ENCODE measurements at regions not wholly inside any gene's neighbourhood (a gene's known extent, or its start where the extent isn't known, plus 50 kb on each side); places are given as distances from the start of the nearest gene placed in this dataset.
"Not testable (repeated sequence)": the region's sequence is repeated elsewhere in the genome, so short reads cannot be mapped to it uniquely, and the experiment has no call there.

DNA sequence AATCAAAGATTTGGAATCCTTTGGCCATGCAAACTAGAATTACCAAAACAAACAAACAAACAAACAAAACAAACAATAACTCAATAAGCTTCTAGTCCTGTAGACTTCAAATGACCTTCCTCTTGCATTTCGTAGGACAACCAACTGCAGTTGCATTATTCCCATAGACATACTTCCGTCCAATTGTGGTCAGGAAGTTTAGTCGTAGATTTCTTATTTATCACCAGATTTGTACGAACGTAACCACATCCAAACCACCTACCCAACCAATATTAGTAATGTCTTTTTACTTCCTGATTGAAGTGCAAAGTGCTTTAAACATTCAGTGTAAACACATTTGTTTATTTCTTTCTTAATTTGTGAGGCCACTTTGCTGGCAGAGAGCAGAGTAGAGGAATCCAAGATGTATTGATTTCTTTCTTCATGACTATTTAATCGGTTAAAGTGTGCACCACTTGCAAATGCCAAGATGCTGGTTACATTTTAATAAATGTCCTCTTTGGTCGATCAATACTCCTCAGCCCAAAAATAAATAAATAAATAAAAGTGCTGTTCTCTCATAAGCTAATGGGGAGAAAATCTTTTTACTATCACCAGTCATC, 1745.6 kb upstream of the CELF4 start:
- DNase-seq: no peak
- in situ Hi-C loops (cut with MboI; ENCODE audit: low pct_unique_long_range_greater_than_20kb, low sequenced_read_pairs): no loop called here

DNA sequence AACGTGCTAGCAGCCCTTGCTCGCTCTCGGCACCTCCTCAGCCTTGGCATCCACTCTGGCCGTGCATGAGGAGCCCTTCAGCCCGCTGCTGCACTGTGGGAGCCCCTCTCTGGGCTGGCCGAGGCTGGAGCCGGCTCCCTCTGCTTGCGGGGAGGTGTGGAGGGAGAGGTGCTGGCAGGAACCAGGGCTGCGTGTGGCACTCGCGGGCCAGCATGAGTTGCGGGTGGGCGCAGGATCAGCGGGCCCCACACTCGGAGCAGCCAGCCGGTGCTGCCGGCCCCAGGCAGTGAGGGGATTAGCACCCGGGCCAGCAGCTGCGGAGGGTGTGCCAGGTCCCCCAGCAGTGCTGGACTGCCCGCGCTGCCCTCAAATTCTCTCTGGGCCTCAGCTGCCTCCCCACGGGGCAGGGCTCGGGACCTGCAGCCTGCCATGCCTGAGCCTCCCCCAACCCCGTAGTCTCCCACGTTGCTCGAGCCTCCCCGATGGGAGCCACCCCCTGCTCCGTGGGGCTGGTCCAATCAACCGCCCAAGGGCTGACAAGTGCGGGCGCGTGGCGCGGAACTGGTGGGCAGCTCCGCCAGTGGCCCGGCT, 1743.4 kb upstream of the CELF4 start:
- in situ Hi-C loops (cut with MboI; ENCODE audit: low pct_unique_long_range_greater_than_20kb, low sequenced_read_pairs): not testable (repeated sequence)

DNA sequence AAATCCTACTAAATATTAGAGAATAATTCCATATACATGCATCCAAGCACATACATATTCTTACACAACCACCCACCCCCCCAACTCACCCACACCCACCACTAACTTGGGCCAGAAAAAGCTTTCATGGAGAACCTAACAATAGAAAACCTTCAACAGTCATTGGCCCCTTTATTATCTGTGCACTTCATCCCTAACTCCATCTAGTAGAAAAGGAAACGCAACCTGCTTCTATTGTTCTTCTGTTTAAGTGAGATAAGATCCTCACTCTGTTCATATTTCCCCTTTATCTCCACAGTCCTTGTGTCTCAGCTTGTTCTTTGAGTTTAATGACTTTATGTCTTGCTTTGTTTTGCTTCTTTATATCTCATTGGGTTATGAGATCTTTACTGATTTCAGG, 1740.2 kb upstream of the CELF4 start:
- in situ Hi-C loops (cut with MboI; ENCODE audit: low pct_unique_long_range_greater_than_20kb, low sequenced_read_pairs): no loop called here
- DNase-seq: peak; percentile 88

More for the DNA sequence above, 1743.4 kb upstream of the CELF4 start:
- DNase-seq: not testable (repeated sequence)

DNA sequence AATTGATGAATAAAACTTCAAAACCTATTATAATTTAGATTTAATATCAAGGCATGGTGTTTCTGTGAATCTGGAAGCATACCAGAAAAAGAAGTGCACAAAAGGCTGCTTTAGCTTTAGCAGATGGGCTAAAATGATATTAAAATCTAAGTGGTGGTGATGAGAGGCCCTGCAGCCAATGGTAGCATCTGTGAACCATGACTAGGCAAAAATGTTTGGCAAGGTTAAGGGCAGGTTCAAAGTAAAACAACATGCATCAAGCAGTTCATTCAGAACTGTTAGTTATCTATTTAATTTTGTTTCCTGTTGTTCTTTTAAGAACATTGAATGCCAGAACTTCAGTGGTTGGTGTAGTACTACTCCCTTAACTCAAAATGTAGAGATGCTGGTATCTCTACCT, 1736.9 kb upstream of the CELF4 start:
- no peak for DNase-seq
- in situ Hi-C loops (cut with MboI; ENCODE audit: low pct_unique_long_range_greater_than_20kb, low sequenced_read_pairs): no loop called here

DNA sequence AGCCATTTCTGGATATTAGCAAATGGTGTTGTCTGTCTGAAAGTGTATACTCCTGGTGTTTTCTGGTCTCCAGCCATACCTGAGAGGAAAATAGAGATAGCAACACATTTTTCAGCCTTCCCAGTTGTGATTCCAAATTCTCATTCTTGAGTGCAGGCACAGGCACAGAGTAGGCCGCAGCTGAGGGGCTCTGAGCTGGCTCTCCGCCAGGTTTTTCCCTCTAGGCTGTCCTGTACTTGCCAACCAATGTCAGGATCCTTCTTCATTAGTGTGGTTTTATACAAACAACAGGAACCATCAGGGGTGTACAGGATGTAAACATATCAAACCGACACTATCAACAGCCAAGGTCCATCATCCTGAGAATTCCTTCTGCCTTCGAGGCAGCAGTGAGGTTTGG, 1733.6 kb upstream of the CELF4 start:
- in situ Hi-C loops (cut with MboI; ENCODE audit: low pct_unique_long_range_greater_than_20kb, low sequenced_read_pairs): no loop called here
- no peak for DNase-seq

DNA sequence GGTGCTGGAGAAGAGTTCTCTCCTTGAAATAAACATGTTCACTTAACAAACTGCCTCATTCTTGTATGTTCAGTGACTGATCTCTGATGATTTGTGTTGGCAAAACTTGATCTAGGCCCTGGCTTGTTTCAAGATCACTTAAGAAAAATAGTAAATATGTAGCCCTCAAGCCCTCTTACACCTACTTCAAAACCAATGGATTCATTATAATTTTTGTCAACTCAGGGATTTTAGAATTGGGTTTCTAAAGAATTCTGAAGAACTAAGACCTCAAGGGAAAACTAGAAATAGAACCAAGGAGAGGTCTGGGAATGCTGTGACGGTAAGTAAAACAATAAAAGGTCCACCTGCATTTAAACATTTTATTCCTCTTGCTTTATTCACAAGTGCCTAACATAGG, 1731.6 kb upstream of the CELF4 start:
- in situ Hi-C loops (cut with MboI; ENCODE audit: low pct_unique_long_range_greater_than_20kb, low sequenced_read_pairs): no loop called here
- no peak for DNase-seq

DNA sequence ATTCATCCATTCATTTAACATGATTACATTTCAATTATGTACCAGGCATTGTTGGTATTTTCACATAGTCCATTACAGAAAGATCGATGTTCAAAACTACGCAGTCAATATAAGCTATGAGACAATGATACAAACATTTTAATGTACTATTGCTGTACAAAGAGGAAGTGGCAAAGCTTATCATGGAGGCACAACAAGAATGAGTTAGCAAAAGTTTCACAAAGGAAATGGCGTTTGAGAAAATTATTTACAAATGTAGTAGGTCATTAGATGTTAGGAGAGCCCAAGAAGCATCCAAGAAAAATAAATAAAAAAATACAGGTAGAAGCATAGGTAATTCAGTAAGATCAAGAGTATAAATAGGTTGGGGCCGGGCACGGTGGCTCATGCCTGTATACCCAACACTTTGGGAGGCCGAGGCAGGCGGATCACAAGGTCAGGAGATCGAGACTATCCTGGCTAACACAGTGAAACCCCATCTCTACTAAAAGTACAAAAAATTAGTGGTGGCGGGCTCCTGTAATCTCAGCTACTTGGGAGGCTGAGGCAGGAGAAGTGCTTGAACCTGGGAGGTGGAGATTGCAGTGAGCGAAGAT, 1730.8 kb upstream of the CELF4 start:
- in situ Hi-C loops (cut with MboI; ENCODE audit: low pct_unique_long_range_greater_than_20kb, low sequenced_read_pairs): no loop called here

DNA sequence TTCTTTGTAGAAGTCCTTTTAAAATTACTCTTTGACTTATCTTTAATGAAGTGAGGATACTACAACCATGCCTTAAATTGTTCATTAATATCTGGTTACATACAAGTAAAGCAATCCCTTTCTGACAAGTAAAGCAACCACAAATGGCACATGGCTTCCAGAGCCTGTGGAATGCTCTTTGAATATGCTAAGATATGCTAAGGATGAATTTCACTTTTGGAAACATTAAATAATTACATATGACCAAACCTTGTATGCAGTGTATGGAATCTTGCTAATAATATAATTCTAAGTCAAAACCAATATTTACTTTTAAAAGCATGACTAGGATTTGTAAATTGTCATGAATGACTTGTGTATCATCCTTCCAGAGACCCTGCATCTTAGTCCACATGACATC, 1711.2 kb upstream of the CELF4 start:
- in situ Hi-C loops (cut with MboI; ENCODE audit: low pct_unique_long_range_greater_than_20kb, low sequenced_read_pairs): no loop called here
- DNase-seq: no peak

More for the DNA sequence above, 1730.8 kb upstream of the CELF4 start:
- peak; percentile 53 for DNase-seq

DNA sequence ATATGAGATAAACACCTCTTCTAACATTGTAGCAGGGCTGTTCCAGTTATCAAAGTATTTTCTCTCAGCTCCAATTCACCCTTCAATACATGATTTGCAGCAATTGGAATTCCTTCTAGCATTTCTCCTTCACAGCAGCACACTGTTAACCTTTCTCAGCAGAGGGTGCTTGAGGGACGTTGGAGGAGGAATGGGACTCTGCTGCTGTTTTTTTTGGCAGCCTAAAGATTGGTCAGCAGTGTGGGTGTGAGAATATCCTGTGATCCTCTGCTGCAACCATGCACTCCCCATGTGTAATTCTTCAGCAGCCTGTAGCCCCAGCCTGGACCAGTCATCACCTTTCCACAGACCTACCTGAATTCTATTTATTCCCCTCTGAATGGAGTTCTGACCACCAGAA, 1708.9 kb upstream of the CELF4 start:
- in situ Hi-C loops (cut with MboI; ENCODE audit: low pct_unique_long_range_greater_than_20kb, low sequenced_read_pairs): no loop called here
- DNase-seq: no peak

DNA sequence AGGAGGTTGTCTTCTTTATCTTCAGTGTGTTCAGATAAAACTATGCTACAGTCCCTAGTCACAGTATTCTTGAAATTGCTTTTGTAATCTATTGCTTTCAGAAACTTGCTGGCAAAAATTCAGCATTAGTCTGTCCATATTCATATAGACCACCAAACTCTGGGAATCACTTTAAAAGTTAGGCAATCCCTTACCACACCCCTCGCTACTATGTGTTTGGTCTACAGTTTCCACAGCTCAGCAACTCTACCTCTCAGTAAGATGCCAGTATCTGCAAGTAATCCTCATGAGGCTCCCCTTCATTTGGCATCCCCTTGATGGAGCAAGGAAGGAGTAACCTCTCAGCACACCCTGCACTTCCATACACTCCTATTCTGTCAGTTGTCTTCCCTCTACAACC, 1706.6 kb upstream of the CELF4 start:
- no peak for DNase-seq
- in situ Hi-C loops (cut with MboI; ENCODE audit: low pct_unique_long_range_greater_than_20kb, low sequenced_read_pairs): no loop called here

DNA sequence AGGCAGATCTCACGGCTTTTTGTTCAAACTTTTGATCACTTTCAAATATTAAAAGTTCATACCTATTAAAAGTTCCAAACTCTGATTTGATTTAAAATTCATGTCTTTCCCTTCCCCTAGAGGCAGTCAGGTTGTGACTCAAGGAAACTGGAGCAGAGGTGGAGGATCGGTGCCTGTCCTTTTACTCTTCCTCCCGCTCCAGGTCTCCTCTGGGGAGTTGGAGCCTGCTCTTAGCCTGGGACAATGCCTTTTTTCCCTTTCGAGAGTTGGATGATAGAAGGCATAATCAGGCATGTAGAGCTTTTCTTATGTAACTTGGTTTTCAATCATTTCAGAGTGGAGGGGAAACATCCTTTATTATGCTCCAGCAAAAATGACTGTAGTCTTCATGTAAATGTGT, 1706.1 kb upstream of the CELF4 start:
- DNase-seq: no peak

DNA sequence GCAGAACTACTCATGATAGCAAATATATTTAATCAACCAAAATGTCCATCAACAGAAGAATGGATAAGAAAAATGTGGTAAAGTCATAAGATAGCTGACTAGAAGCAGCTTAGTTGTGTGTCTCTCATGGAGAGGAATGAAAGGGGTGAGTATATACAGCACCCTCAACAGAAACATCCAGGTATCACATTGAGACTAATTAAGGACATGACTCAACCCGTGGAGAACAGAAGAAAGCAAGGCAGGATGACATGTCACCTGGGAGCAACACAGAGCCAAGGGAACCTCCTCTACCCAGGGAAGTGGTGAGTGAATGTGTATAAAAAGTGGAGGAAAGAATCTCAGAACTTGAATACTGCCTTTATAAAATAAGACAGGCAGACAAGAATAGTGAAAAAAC, 1695.0 kb upstream of the CELF4 start:
- in situ Hi-C loops (cut with MboI; ENCODE audit: low pct_unique_long_range_greater_than_20kb, low sequenced_read_pairs): no loop called here
- DNase-seq: no peak

More for the DNA sequence above, 1706.1 kb upstream of the CELF4 start:
- in situ Hi-C loops (cut with MboI; ENCODE audit: low pct_unique_long_range_greater_than_20kb, low sequenced_read_pairs): no loop called here

DNA sequence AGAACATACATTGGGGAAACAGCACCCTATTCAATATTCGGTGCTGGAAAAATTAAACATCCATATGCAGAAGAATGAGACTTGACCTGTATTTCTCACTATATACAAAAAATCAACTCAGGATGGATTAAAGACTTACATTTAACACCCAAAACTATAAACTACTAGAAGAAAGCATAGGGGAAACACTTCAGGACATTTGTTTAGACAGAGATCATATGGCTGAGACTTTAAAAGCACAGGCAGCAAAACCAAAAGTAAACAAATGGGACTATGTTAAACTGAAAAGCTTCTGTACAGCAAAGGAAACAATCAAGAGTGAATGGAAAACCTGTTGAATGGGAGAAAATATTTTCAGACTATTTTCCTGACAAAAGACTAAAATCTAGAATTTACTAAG, 1694.1 kb upstream of the CELF4 start:
- DNase-seq: no peak
- in situ Hi-C loops (cut with MboI; ENCODE audit: low pct_unique_long_range_greater_than_20kb, low sequenced_read_pairs): no loop called here

DNA sequence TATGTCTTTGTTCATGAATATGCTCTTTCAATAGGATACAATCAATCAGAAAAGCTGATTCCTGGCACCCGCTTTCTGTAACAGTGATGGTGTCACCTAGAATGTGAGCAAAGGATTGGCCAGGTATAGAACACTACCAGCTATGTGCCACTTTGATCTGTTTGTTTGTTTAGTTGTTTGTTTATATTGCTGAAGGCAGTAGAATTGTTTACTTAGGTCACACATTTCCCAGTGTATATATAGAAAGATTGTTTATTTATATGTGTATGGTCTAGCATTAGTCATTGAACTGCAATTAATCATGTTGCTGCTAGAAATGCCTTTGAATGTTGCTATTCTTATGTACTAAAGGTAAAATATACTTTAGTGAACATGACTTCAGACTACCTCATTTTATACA, 1678.6 kb upstream of the CELF4 start:
- in situ Hi-C loops (cut with MboI; ENCODE audit: low pct_unique_long_range_greater_than_20kb, low sequenced_read_pairs): no loop called here
- DNase-seq: no peak

DNA sequence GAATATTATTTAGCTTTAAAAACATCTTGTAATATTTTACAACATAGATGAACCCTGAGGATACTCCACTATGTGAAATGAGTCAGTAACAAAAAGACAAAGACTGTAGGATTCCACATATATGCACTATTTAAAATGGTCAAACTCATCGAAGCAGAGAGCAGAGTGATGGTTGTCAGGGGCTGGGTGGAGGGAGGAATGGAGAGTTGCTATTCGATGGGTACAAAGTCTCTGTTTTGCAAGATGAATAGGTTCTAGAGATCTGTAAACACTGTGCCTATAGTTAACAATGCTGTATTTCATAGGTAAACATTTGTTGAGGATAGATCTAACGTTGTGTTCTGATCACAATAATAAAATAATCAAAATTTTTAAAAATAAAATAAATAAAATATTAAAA, 1675.9 kb upstream of the CELF4 start:
- in situ Hi-C loops (cut with MboI; ENCODE audit: low pct_unique_long_range_greater_than_20kb, low sequenced_read_pairs): no loop called here

DNA sequence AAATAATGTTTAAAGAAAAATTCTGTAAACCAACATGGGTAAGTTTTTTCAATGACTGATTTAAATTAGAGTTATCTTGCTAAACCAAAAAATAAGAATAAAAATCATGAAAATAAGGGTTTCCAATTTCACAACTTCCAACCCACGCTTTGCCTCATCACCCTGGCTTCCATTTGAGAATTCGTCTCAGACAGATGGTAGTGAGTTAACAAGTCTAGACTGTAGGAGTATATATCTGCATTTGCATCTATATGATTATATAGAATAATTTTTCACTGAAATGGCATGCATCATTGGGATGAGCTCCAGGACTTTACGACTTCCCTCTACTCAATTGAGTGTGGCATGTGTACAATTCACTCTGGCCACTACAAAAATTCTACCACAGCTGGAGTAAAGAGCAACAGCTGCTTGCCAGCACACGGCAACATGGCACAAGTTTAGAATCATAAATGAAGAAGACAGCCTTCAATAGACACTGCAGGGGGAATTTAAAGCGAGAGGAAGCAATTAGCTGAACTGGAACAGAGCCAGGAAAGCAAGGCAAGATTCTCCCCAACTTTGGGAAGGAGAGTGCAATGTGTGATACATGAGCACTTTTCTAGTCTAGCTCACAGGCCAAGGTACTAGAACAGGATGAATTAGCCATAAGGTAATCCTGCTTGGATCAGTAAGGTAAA, 1673.5 kb upstream of the CELF4 start:
- in situ Hi-C loops (cut with MboI; ENCODE audit: low pct_unique_long_range_greater_than_20kb, low sequenced_read_pairs): no loop called here
- peak; percentile 41 for DNase-seq

More for the DNA sequence above, 1675.9 kb upstream of the CELF4 start:
- no peak for DNase-seq

DNA sequence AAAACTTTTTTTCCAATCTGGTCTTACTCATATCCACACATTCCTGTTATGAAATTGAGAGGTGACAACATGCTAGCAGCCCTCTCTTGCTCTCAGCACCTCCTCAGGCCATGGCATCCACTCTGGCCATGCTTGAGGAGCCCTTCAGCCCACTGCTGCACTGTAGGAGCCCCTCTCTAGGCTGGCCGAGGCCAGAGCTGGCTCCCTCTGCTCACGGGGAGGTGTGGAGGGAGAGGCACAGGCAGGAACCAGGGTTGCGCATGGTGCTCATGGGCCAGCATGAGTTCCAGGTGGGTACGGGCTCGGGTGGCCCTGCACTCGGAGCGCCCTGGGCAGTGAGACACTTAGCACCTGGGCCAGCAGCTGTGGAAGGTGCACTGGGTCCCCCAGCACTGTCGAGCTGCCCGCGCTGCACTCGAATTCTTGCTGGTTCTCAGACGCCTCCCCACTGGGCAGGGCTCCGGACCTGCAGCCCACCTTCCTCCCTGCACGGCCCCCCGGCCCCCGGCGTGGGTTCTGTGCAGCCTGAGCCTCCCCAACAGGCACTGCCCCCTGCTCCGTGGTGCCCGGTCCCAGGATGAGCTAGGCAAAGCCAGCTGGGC, 1669.6 kb upstream of the CELF4 start:
- DNase-seq: no peak
- in situ Hi-C loops (cut with MboI; ENCODE audit: low pct_unique_long_range_greater_than_20kb, low sequenced_read_pairs): no loop called here

DNA sequence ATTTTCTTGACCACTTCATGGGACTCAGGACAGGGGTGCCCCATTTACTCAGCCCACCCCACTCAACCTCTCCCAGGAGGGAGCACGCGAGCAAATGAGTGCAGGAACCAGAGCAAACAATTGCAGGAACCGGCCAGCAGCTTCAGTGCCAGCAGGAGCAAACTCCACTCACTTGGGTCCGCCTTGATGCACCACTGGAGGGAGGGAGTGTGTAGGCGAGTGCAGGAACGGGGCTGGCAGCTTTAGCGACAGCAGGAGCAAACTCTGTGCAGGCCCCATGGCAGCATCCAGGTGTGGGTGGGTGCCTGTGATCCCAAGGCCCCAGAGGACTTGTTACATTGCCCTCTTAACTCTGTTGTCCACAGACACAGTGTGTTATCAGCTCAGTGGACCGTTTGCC, 1667.3 kb upstream of the CELF4 start:
- no peak for DNase-seq
- in situ Hi-C loops (cut with MboI; ENCODE audit: low pct_unique_long_range_greater_than_20kb, low sequenced_read_pairs): no loop called here

DNA sequence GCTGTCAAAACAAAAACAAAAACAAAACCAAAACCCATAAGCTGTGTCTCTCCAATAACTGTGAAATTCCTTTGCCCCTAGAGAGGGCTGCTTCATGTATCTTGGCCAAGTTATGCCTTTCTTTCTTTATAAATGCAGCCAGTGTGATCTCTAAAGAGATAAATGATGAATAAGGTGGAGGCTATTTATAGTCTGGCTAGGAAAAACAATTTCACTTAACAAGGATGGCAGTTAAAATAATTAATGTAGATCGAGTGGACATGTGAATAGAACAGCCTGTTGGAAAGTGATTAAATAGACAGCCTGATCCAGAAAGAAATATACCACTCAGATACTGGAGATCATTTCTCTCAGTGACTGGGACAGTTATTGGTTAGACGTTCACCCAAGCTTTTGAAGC, 1666.9 kb upstream of the CELF4 start:
- no peak for DNase-seq
- in situ Hi-C loops (cut with MboI; ENCODE audit: low pct_unique_long_range_greater_than_20kb, low sequenced_read_pairs): no loop called here
